Activated CD8-positive, alpha-beta memory T cell treated with anti-CD3 and anti-CD28 coated beads for 4 hours (primary cell): ENCODE measurements at regions not wholly inside any gene's neighbourhood (a gene's known extent, or its start where the extent isn't known, plus 50 kb on each side); places are given as distances from the start of the nearest gene placed in this dataset.

Source experiments
- DNase-seq, 2 donors: peaks; one replicate each; pipeline ENCODE4 v3.0.0-alpha.2; 2020; ENCODE audit warnings: low read depth in 2 of 2

GRCh38 chr5:82807021-82807420 lies 270.2 kb downstream of the TMEM167A start:
- no peak for DNase-seq

GRCh38 chr5:82806513-82806912 lies 270.7 kb downstream of the TMEM167A start:
- DNase-seq: no peak

GRCh38 chr5:82804155-82804690 lies 273.0 kb downstream of the TMEM167A start:
- DNase-seq: no peak

- no peak for DNase-seq
Observed at GRCh38 chr5:82802954-82803353, 274.2 kb downstream of the TMEM167A start.

DNA sequence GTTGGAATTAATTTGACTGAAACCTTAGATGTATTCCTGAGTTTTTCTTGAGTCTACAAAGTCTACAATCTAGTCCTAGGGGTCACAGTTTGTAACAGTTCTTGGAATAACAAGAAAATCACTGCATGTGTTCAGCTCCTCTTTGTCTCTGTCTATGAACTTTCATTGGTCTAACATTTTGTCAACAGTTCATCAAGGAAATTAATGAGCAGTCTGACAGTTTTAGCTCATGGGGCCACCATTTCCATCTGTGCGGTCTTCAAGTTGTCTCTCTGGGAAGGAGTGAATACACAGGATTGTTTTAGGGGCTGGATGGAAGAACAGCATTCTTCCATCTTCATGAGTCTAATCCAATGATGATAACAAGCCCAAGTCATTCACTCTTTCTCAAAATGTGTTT lies 276.4 kb downstream of the TMEM167A start:
- no peak for DNase-seq

GRCh38 chr5:82799361-82800077 lies 277.7 kb downstream of the TMEM167A start:
- no peak for DNase-seq

DNA sequence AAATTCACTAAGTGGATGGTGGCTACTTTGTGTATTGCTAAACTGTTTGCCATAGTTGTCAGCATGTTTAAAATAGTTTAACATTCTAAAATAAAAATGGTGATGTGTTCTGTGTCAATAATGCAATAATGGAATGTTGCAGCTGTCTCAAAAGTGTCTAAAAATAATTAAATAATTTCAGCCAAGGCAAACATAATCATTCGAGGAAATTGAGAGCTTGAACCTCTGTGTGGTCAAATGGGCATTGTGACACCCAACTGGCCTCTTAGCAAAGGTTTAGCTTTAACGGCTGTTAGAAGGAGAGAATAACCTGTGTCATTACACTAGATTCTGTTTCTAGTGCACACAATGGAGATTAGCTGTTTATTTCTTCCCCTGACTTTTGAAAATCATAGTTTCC lies 278.5 kb downstream of the TMEM167A start:
- DNase-seq: no peak

DNA sequence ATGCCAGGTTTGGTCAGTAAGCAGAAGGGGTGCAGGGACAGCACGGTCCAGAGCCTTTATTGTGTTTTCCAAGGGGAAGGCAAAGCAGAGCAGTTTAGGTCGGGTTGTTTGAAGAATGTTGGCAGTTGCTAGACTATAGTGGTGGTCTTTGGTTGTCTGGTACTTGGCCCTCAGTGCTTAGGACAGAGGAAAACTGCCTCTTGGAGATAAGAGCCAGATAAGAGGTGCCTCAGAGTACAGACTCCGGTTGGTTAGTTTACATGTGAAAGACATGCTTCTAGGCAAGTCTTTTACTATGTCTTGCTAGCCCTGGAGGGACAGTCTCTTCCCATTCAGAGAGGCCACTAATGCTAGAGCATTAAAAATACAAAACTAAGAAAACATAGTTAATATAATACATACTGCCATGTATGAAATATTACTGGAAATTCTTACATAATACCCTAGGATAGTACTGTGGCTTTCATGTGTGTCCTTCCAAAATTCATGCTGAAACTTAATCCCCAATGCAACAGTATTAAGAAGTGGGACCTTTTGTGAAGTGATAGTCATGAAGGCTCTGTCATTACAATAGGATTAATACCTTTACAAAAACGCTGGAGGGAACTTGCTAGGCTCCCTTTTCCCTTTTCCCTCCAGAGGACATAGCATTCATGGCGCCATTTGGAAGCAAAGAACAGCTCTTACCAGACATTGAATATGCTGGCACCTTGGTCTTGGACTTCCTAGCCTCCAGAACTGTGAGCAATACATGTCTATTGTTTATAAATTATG lies 280.4 kb downstream of the TMEM167A start:
- no peak for DNase-seq

DNA sequence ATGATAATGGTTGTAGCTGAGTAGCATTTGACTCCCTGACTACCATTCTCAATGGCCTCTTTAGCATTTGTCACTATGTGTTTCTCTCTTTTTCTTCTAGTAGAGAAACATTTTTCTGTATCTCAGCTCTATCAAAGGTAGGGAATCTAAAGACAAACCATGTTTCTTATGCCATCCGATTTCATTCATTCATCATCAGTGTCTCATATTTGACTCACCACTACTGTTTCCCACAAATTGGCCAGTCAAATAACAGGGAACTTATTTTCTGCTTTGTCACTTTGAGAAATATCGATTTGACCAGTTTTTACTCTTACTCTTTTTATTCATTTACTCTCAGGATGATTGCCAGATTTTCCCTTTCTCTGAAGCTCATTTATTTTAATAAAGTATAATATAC lies 282.3 kb downstream of the TMEM167A start:
- no peak for DNase-seq

- DNase-seq: no peak
Observed at GRCh38 chr5:82793808-82794419, 283.3 kb downstream of the TMEM167A start.

GRCh38 chr5:82792096-82792495 lies 285.1 kb downstream of the TMEM167A start:
- DNase-seq: no peak

- DNase-seq: no peak
Observed at GRCh38 chr5:82789095-82789494, 288.1 kb downstream of the TMEM167A start.

DNA sequence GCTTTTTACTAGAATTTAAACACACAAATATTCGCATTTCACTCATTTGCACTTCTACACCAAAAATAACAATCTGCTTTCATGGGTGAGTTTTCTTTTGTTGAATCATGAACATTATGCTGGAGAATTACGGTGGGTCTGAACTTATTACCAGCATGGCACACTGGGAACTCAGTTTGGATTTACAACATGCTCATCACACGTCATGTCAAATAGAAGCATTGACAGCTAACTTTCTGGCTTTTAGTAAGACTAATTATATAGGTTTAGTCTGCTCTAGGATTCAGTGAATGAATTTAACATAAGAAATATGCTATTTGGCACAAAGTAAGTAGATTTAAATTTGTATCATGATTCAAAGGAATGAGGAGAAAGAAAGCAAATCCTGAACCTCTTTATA lies 290.4 kb downstream of the TMEM167A start:
- DNase-seq: no peak

DNA sequence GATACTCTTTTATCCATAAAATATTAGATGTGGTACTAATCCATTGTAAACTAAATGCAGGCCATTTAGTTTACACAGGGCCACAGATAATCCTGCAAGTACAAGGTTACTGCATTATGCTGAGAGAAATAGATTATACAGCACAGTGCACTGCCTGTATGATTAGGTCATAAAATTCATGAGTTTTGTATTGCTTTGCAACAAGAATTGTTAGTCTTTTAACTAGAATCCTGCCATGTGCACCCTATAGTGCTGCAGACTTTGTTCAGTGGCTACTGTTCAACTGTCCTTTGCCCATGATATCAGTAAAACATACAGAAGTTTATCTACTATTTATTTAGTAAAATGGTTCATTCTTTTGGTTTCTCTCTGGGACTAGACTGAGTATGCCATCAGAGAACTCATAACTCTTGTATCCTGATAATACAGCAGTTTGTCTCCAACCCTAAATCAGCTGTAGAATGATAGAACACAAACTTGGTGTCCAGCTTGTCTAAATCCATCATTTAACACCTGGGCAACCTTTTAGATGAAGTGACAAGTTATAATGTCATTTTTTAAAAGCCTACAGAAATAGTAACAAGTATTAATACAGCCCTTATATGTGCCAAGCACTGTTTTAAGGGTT lies 291.2 kb downstream of the TMEM167A start:
- DNase-seq: no peak

- no peak for DNase-seq
Observed at GRCh38 chr5:82785456-82785855, 291.7 kb downstream of the TMEM167A start.

GRCh38 chr5:82784521-82784920 lies 292.7 kb downstream of the TMEM167A start:
- DNase-seq: no peak

GRCh38 chr5:82777106-82777505 lies 300.1 kb downstream of the TMEM167A start:
- DNase-seq: no peak

DNA sequence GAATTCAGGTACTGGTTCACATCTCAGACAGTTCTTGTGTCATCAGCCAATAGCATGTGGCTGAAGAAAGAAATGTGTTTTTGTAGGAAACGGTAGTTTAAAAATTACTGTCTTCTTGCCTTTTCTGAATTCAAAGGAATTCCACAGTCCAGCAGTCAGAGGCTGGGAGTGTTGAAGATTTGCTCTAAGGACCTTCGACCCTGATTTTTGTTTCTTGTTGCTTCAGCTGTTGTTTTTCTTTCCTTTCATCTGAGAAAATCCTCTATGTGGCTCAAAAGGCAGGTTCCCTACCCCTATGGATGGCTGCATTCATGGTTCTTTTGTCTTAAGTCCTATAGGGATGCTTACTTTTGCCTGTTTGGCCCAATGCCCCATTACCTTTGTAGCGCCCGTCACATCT lies 304.9 kb downstream of the TMEM167A start:
- no peak for DNase-seq

- DNase-seq: no peak
Observed at GRCh38 chr5:82766206-82766605, 311.0 kb downstream of the TMEM167A start.

DNA sequence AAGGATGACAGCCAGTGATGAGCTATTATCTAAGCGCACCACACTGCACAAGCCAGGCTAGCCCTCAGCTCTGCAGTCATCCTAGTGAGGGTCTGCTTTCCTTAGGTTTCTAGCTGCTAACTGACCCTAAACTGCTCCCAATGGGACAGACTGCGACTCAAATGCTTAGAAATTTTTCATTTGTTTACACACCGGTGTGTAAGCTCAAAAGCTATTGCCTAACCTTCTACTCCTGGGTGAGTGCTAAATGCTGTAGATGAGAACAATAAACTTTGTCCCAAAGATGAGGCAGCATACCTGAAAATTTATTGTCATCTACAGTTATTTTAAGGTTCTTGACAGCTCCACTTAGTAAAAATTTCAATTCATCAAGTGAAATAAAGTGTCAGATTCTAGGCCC lies 311.4 kb downstream of the TMEM167A start:
- no peak for DNase-seq

GRCh38 chr5:82760856-82761255 lies 316.3 kb downstream of the TMEM167A start:
- no peak for DNase-seq

DNA sequence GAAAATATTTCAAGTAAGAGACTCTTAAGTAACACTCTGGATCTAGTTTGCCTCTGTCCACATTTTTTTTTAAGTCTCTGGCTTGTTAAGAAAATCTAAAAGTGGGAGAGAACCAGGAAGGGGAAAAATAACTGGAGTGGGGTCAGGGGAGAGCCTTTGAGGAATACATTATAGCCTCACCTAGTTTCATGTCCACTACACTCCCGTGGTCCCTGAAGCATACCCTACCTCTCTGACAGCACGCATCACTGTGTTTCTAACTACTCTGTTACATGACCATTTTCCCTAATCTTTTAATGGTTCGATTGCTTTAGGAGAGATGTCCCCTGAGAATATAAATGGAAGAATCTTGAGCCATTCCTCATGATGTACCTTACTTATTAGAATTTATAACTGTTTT lies 318.3 kb downstream of the TMEM167A start:
- DNase-seq: no peak
